ENCODE measurements at regions not wholly inside any gene's neighbourhood (a gene's known extent, or its start where the extent isn't known, plus 50 kb on each side); places are given as distances from the start of the nearest gene placed in this dataset.

DNA sequence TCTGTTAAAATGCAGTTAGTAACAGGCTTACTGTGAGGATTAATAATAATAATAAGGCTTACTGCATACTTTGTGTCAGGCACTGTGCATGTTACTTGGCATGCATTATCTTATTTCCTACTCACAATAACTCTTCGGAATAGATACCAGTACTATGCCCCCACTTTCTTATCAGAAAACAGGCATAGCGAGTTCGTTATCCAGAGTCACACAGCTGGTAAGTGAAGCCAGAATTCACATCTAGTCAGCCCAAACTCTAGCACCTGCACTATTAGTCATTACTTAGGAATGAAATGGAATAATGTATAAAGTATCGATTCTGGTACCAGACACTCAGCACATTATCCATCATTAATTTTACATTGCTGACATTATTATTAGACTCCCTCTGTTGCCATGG is 155.7 kb upstream of the BLID start:
- TF ChIP-seq USF2 (IDR thresholded peaks at IDR 0.05; ENCODE audit: low read length) = no peak
- TF ChIP-seq RFX5 (IDR thresholded peaks at IDR 0.05; ENCODE audit: borderline replicate concordance, low read depth, low read length) = no peak
- no peak for TF ChIP-seq BCL11A (IDR thresholded peaks at IDR 0.05; ENCODE audit: low read depth in 2 of 2, low read length in 2 of 2)
- no peak for TF ChIP-seq POLR2A (IDR thresholded peaks at IDR 0.05; ENCODE audit: control extremely low read depth in 1 of 2, low read depth in 2 of 2, low read length in 2 of 2)
- TF ChIP-seq NANOG (IDR thresholded peaks at IDR 0.05; ENCODE audit: insufficient read depth, low read depth, low read length, poor library complexity, severe bottlenecking) = no peak
- TF ChIP-seq, protein P1, sequence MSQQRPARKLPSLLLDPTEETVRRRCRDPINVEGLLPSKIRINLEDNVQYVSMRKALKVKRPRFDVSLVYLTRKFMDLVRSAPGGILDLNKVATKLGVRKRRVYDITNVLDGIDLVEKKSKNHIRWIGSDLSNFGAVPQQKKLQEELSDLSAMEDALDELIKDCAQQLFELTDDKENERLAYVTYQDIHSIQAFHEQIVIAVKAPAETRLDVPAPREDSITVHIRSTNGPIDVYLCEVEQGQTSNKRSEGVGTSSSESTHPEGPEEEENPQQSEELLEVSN (IDR thresholded peaks at IDR 0.05) = no peak
- TF ChIP-seq RAD21 (IDR thresholded peaks at IDR 0.05 in 1 of 2, conservative IDR thresholded peaks at IDR 0.05 in 1 of 2; ENCODE audit: low read depth in 2 of 2, low read length in 2 of 2) = no peak
- no peak for TF ChIP-seq EZH2 (IDR thresholded peaks at IDR 0.05; ENCODE audit: low read depth, low read length, severe bottlenecking)
- no peak for TF ChIP-seq TEAD4 (IDR thresholded peaks at IDR 0.05; ENCODE audit: low read depth, low read length)
- TF ChIP-seq, protein P2, sequence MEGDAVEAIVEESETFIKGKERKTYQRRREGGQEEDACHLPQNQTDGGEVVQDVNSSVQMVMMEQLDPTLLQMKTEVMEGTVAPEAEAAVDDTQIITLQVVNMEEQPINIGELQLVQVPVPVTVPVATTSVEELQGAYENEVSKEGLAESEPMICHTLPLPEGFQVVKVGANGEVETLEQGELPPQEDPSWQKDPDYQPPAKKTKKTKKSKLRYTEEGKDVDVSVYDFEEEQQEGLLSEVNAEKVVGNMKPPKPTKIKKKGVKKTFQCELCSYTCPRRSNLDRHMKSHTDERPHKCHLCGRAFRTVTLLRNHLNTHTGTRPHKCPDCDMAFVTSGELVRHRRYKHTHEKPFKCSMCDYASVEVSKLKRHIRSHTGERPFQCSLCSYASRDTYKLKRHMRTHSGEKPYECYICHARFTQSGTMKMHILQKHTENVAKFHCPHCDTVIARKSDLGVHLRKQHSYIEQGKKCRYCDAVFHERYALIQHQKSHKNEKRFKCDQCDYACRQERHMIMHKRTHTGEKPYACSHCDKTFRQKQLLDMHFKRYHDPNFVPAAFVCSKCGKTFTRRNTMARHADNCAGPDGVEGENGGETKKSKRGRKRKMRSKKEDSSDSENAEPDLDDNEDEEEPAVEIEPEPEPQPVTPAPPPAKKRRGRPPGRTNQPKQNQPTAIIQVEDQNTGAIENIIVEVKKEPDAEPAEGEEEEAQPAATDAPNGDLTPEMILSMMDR (IDR thresholded peaks at IDR 0.05; ENCODE audit: control extremely low read depth in 1 of 3, insufficient read depth in 1 of 3, low read depth in 1 of 3, low read length in 3 of 3) = no peak
- no peak for TF ChIP-seq SRF (IDR thresholded peaks at IDR 0.05; ENCODE audit: low read depth, low read length)
- no peak for TF ChIP-seq KDM1A (IDR thresholded peaks at IDR 0.05; ENCODE audit: borderline replicate concordance, low read length)
- no peak for TF ChIP-seq ATF2 (IDR thresholded peaks at IDR 0.05; ENCODE audit: low read length)

All from H1 (cell line).